DMS153 treated with DMSO at 0.1 percent for 48 hours (cell line): ENCODE measurements at regions not wholly inside any gene's neighbourhood (a gene's known extent, or its start where the extent isn't known, plus 50 kb on each side); places are given as distances from the start of the nearest gene placed in this dataset.

Source experiments
- DNase-seq: peaks from one replicate; lab custom pipeline; 2025; ENCODE audit not compliant: unreplicated experiment; lab: John Stamatoyannopoulos, UW

GRCh38 chr12:131609762-131610161, 101.1 kb upstream of the SFSWAP start:
- DNase-seq, result no peak

- no peak for DNase-seq
Observed at GRCh38 chr12:131610181-131610580, 100.7 kb upstream of the SFSWAP start.

- no peak for DNase-seq
Observed at GRCh38 chr12:131610891-131611290, 100.0 kb upstream of the SFSWAP start.

- no peak for DNase-seq
Observed at GRCh38 chr12:131611416-131612091, 99.3 kb upstream of the SFSWAP start.

- DNase-seq, result no peak
Observed at GRCh38 chr12:131612092-131612755, 98.7 kb upstream of the SFSWAP start.

- DNase-seq, result no peak
Observed at GRCh38 chr12:131613186-131613585, 97.7 kb upstream of the SFSWAP start.

GRCh38 chr12:131613678-131614077, 97.2 kb upstream of the SFSWAP start:
- DNase-seq, result no peak

GRCh38 chr12:131615326-131616042, 95.4 kb upstream of the SFSWAP start:
- no peak for DNase-seq

- no peak for DNase-seq
Observed at GRCh38 chr12:131616043-131616700, 94.7 kb upstream of the SFSWAP start.

- DNase-seq, result no peak
Observed at GRCh38 chr12:131616738-131617137, 94.2 kb upstream of the SFSWAP start.

- DNase-seq, result no peak
Observed at GRCh38 chr12:131617179-131617578, 93.7 kb upstream of the SFSWAP start.

- no peak for DNase-seq
Observed at GRCh38 chr12:131617596-131618302, 93.1 kb upstream of the SFSWAP start.

GRCh38 chr12:131618303-131618658, 92.6 kb upstream of the SFSWAP start:
- no peak for DNase-seq

- no peak for DNase-seq
Observed at GRCh38 chr12:131618701-131619100, 92.2 kb upstream of the SFSWAP start.

GRCh38 chr12:131619106-131619642, 91.7 kb upstream of the SFSWAP start:
- no peak for DNase-seq

GRCh38 chr12:131619736-131620506, 91.0 kb upstream of the SFSWAP start:
- no peak for DNase-seq

GRCh38 chr12:131620520-131620919, 90.4 kb upstream of the SFSWAP start:
- no peak for DNase-seq

GRCh38 chr12:131620946-131621681, 89.8 kb upstream of the SFSWAP start:
- DNase-seq, result no peak

- DNase-seq, result no peak
Observed at GRCh38 chr12:131621701-131622421, 89.0 kb upstream of the SFSWAP start.
